ENCODE measurements at regions not wholly inside any gene's neighbourhood (a gene's known extent, or its start where the extent isn't known, plus 50 kb on each side); places are given as distances from the start of the nearest gene placed in this dataset.

DNA sequence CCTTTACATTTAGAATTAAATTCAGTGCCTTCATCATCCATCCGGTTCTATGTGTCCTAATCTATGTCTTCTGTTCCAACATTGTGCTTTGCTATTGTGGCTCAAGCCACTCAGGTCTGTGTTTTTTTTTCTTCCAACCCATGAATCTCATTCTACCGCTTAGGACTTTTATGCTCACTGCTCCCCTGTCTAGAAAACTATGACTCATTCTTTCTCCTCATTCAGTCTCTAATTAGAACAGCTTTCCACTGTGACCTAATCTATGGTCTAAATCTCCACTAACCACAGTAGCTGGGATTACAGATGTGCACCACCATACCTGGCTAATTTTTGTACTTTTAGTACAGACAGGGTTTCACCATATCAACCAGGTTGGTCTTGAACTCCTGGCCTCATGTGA is 418.7 kb downstream of the KCNJ2 start:
- DNase-seq (no peak), ATAC-seq (ENCODE audit: low read depth) (no peak)
- POLR2A ChIA-PET, result no interaction called here
- Mint-ChIP-seq H3K9me3 (ENCODE audit: insufficient read depth) (peaks cover 6% of the 10 kb centered on the region), H3K27me3 (no peaks in the 10 kb centered on the region), H3K4me3 (no peak overlapping the region), H3K4me1 (no peaks in the 10 kb centered on the region), H3K27ac (no peak overlapping the region)
- intact Hi-C loops (cut with micrococcal nuclease), result no loop called here
- Histone ChIP-seq H3K27me3 (replicated peaks in 1 of 4; ENCODE audit: control extremely low read depth in 1 of 4, control insufficient read depth in 3 of 4, insufficient read depth in 4 of 4, low read length in 3 of 4) (no peaks in the 10 kb centered on the region), H3K27ac (ENCODE audit: low read length in 2 of 2) (no peak overlapping the region), H4K20me1 (ENCODE audit: control insufficient read depth, insufficient read depth, low read length, poor library complexity, severe bottlenecking) (no peaks in the 10 kb centered on the region), H3K79me2 (ENCODE audit: control insufficient read depth, insufficient read depth, low read length) (no peaks in the 10 kb centered on the region), H3K4me2 (replicated peaks; ENCODE audit: low read depth, low read length, poor library complexity, severe bottlenecking) (no peak overlapping the region), H3K9ac (ENCODE audit: low read length) (no peak overlapping the region), H3K9me3 (ENCODE audit: control extremely low read depth in 1 of 3, control insufficient read depth in 2 of 3, insufficient read depth in 1 of 3, low read length in 2 of 3) (peaks cover 0 to 8% (median 2%) of the 10 kb centered on the region in 3 donors), H3K4me3 (ENCODE audit: control extremely low read depth in 1 of 5, extremely low read depth in 1 of 5, insufficient read depth in 1 of 5, low read depth in 2 of 5, low read length in 4 of 5) (no peak overlapping the region), H3K4me1 (ENCODE audit: control insufficient read depth in 2 of 2, insufficient read depth in 2 of 2, low read length in 2 of 2) (no peaks in the 10 kb centered on the region), H3K36me3 (replicated peaks in 1 of 2; ENCODE audit: control extremely low read depth in 1 of 2, control insufficient read depth in 1 of 2, extremely low read depth in 1 of 2, insufficient read depth in 2 of 2, low read length in 1 of 2) (no peaks in the 10 kb centered on the region), H2AFZ (ENCODE audit: insufficient read depth, low read depth, low read length, poor library complexity, severe bottlenecking) (no peak overlapping the region)
- CTCF ChIA-PET, result no interaction called here
- TF ChIP-seq, protein P1, sequence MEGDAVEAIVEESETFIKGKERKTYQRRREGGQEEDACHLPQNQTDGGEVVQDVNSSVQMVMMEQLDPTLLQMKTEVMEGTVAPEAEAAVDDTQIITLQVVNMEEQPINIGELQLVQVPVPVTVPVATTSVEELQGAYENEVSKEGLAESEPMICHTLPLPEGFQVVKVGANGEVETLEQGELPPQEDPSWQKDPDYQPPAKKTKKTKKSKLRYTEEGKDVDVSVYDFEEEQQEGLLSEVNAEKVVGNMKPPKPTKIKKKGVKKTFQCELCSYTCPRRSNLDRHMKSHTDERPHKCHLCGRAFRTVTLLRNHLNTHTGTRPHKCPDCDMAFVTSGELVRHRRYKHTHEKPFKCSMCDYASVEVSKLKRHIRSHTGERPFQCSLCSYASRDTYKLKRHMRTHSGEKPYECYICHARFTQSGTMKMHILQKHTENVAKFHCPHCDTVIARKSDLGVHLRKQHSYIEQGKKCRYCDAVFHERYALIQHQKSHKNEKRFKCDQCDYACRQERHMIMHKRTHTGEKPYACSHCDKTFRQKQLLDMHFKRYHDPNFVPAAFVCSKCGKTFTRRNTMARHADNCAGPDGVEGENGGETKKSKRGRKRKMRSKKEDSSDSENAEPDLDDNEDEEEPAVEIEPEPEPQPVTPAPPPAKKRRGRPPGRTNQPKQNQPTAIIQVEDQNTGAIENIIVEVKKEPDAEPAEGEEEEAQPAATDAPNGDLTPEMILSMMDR (IDR thresholded peaks at IDR 0.05), result no peak
- no peak for TF ChIP-seq EZH2 (IDR thresholded peaks at IDR 0.05; ENCODE audit: borderline replicate concordance, insufficient read depth, low read depth, low read length, poor library complexity, severe bottlenecking)
- 95% methylated on average over 2 of the region's 2 CpGs for WGBS (ENCODE audit: insufficient coverage)

DNA sequence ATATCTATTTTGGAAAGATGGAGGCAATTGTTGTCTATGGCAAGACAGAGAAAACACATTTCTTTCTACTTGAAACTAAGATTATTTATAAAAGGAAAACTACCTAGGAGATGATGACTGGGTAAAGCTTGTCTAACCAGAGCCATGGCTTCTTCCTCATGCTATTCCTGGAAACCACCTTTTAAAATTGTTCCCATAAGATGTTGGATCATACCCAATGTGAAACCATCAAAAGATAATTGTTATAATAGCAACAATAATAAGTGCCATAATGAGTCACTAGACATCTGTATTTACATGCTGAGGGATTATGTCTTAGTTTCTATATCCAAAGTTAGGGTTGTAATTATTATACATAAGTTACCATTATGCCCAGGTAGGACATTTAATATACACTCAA is 428.4 kb downstream of the KCNJ2 start:
- H3K4me1 ChIP-seq (ENCODE audit: control insufficient read depth in 2 of 2, insufficient read depth in 2 of 2, low read length in 2 of 2), result no peaks in the 10 kb centered on the region
- ATAC-seq (ENCODE audit: low read depth) (no peak), DNase-seq (no peak)
- intact Hi-C loops (cut with micrococcal nuclease), result no loop called here
- H3K27me3 ChIP-seq (replicated peaks in 1 of 4; ENCODE audit: control extremely low read depth in 1 of 4, control insufficient read depth in 3 of 4, insufficient read depth in 4 of 4, low read length in 3 of 4), result no peaks in the 10 kb centered on the region
- POLR2A ChIA-PET, result no interaction called here
- H3K9ac ChIP-seq (ENCODE audit: low read length), result no peak overlapping the region
- Mint-ChIP-seq H3K27me3 (peaks cover 3% of the 10 kb centered on the region), H3K4me3 (no peak overlapping the region), H3K9me3 (ENCODE audit: insufficient read depth) (no peaks in the 10 kb centered on the region), H3K4me1 (no peaks in the 10 kb centered on the region), H3K27ac (no peak overlapping the region)
- TF ChIP-seq EZH2 (IDR thresholded peaks at IDR 0.05; ENCODE audit: borderline replicate concordance, insufficient read depth, low read depth, low read length, poor library complexity, severe bottlenecking), result no peak
- TF ChIP-seq, protein P1 (IDR thresholded peaks at IDR 0.05), result no peak
- H3K4me3 ChIP-seq (ENCODE audit: control extremely low read depth in 1 of 5, extremely low read depth in 1 of 5, insufficient read depth in 1 of 5, low read depth in 2 of 5, low read length in 4 of 5), result no peak overlapping the region
- no peaks in the 10 kb centered on the region for H4K20me1 ChIP-seq (ENCODE audit: control insufficient read depth, insufficient read depth, low read length, poor library complexity, severe bottlenecking)
- no peaks in the 10 kb centered on the region for H3K9me3 ChIP-seq (ENCODE audit: control extremely low read depth in 1 of 3, control insufficient read depth in 2 of 3, insufficient read depth in 1 of 3, low read length in 2 of 3)
- CTCF ChIA-PET, result no interaction called here
- no peak overlapping the region for H2AFZ ChIP-seq (ENCODE audit: insufficient read depth, low read depth, low read length, poor library complexity, severe bottlenecking)
- H3K79me2 ChIP-seq (ENCODE audit: control insufficient read depth, insufficient read depth, low read length), result no peaks in the 10 kb centered on the region
- no peak overlapping the region for H3K4me2 ChIP-seq (replicated peaks; ENCODE audit: low read depth, low read length, poor library complexity, severe bottlenecking)
- H3K36me3 ChIP-seq (replicated peaks in 1 of 2; ENCODE audit: control extremely low read depth in 1 of 2, control insufficient read depth in 1 of 2, extremely low read depth in 1 of 2, insufficient read depth in 2 of 2, low read length in 1 of 2), result no peaks in the 10 kb centered on the region
- no peak overlapping the region for H3K27ac ChIP-seq (ENCODE audit: low read length in 2 of 2)

All from B cell (primary cell).